Liver (tissue), 8 donors: ENCODE measurements at regions not wholly inside any gene's neighbourhood (a gene's known extent, or its start where the extent isn't known, plus 50 kb on each side); places are given as distances from the start of the nearest gene placed in this dataset.

Source experiments
- DNase-seq: peaks from one replicate; pipeline ENCODE4 v3.0.0-alpha.2; 2017; ENCODE audit warnings: low spot score
- H3K27ac ChIP-seq, 2 donors: one replicate each; pipeline ENCODE4 v1.7.0; 2013; ENCODE audit warnings: inconsistent platforms in 2 of 2, low read length in 2 of 2, control low read depth in 1 of 2, low read depth in 1 of 2, mild to moderate bottlenecking in 1 of 2
- H3K27me3 ChIP-seq, 4 donors: one replicate each; pipeline versions ENCODE4 v1.6.1 to v1.7.0; 2013; ENCODE audit warnings: low read length in 3 of 4, inconsistent platforms in 1 of 4, mild to moderate bottlenecking in 1 of 4, moderate library complexity in 1 of 4; ENCODE audit not compliant: control insufficient read depth in 4 of 4, insufficient read depth in 4 of 4
- H3K36me3 ChIP-seq, 4 donors: one replicate each; pipeline versions ENCODE4 v1.6.1 to v1.7.0; 2013; ENCODE audit warnings: low read length in 3 of 4, mild to moderate bottlenecking in 3 of 4, low read depth in 1 of 4, moderate library complexity in 1 of 4; ENCODE audit not compliant: control insufficient read depth in 4 of 4, insufficient read depth in 3 of 4
- H3K4me1 ChIP-seq, 4 donors: one replicate each; pipeline versions ENCODE4 v1.6.1 to v1.7.0; 2013; ENCODE audit warnings: low read length in 3 of 4, mild to moderate bottlenecking in 3 of 4, moderate library complexity in 1 of 4; ENCODE audit not compliant: control insufficient read depth in 4 of 4, insufficient read depth in 4 of 4
- H3K4me3 ChIP-seq, 3 donors: one replicate each; pipeline versions ENCODE4 v1.6.1 to v1.7.0; 2013; ENCODE audit warnings: low read length in 3 of 3, control low read depth in 1 of 3, low read depth in 1 of 3, mild to moderate bottlenecking in 1 of 3
- H3K9ac ChIP-seq, 2 donors: one replicate each; pipeline ENCODE4 v1.7.0; 2013; ENCODE audit warnings: low read length in 2 of 2, mild to moderate bottlenecking in 2 of 2, moderate library complexity in 2 of 2, control low read depth in 1 of 2, low read depth in 1 of 2
- H3K9me3 ChIP-seq, 4 donors: one replicate each; pipeline versions ENCODE4 v1.6.1 to v1.7.0; 2013; ENCODE audit warnings: low read length in 3 of 4; ENCODE audit not compliant: control insufficient read depth in 4 of 4
- EGR1 ChIP-seq, 2 donors: IDR thresholded peaks; 2 replicates each; pipeline ENCODE4 v1.6.1; 2016 to 2018; ENCODE audit warnings: antibody characterized with exemption in 2 of 2, low read depth in 2 of 2
- FOXA1 ChIP-seq: IDR thresholded peaks from 2 replicates; pipeline ENCODE4 v1.6.1; 2016; ENCODE audit warnings: antibody characterized with exemption
- FOXA2 ChIP-seq: IDR thresholded peaks from 2 replicates; pipeline ENCODE4 v1.6.1; 2016; ENCODE audit warnings: antibody characterized with exemption
- GABPA ChIP-seq, 2 donors: IDR thresholded peaks in 1 of 2; conservative IDR thresholded peaks in 1 of 2; 2 replicates each; pipeline ENCODE4 v1.6.1; 2016; ENCODE audit warnings: antibody characterized with exemption in 2 of 2, mild to moderate bottlenecking in 1 of 2, moderate library complexity in 1 of 2
- HNF4A ChIP-seq, 2 donors: conservative IDR thresholded peaks; 2 replicates each; pipeline ENCODE4 v1.6.1; 2016; ENCODE audit warnings: antibody characterized with exemption in 2 of 2, mild to moderate bottlenecking in 2 of 2
- HNF4G ChIP-seq: IDR thresholded peaks from 2 replicates; pipeline ENCODE4 v1.6.1; 2016; ENCODE audit warnings: antibody characterized with exemption
- JUND ChIP-seq, 2 donors: IDR thresholded peaks; 2 replicates each; pipeline ENCODE4 v1.6.1; 2016; ENCODE audit warnings: antibody characterized with exemption in 2 of 2
- NR2F2 ChIP-seq: IDR thresholded peaks from 2 replicates; pipeline ENCODE4 v1.6.1; 2016; ENCODE audit warnings: antibody characterized with exemption
- RXRA ChIP-seq, 2 donors: IDR thresholded peaks; 2 replicates each; pipeline ENCODE4 v1.6.1; 2017 to 2018; ENCODE audit warnings: antibody characterized with exemption in 2 of 2, mild to moderate bottlenecking in 1 of 2
- SP1 ChIP-seq: IDR thresholded peaks from 2 replicates; pipeline ENCODE4 v1.6.1; 2018; ENCODE audit warnings: antibody characterized with exemption, mild to moderate bottlenecking
- TAF1 ChIP-seq: conservative IDR thresholded peaks from 2 replicates; pipeline ENCODE4 v1.6.1; 2016; ENCODE audit warnings: antibody characterized with exemption, mild to moderate bottlenecking
- YY1 ChIP-seq: IDR thresholded peaks from 2 replicates; pipeline ENCODE4 v1.6.1; 2016; ENCODE audit warnings: antibody characterized with exemption, mild to moderate bottlenecking
- WGBS: extraction: QIAGEN DNeasy Blood & Tissue Kit; methylation state at CpG from one replicate; pipeline ENCODE4 v1.1.7; 2013; 5-methylcytosine and 5-hydroxymethylcytosine counted together
- TF ChIP-seq, protein P1 (sequence below): IDR thresholded peaks from 2 replicates; pipeline ENCODE4 v1.6.1; 2016; ENCODE audit warnings: antibody characterized with exemption, mild to moderate bottlenecking
- TF ChIP-seq, protein P2 (sequence below): IDR thresholded peaks from 2 replicates; pipeline ENCODE4 v1.6.1; 2016; ENCODE audit warnings: antibody characterized with exemption
- TF ChIP-seq, protein P3 (sequence below): IDR thresholded peaks from 2 replicates; pipeline ENCODE4 v1.6.1; 2016; ENCODE audit warnings: antibody characterized with exemption
- TF ChIP-seq, protein P4 (sequence below): IDR thresholded peaks from 2 replicates; pipeline ENCODE4 v1.6.1; 2016; ENCODE audit warnings: antibody characterized with exemption
- TF ChIP-seq, protein P5 (sequence below): fragments of 150-350 bp; IDR thresholded peaks from 2 replicates; pipeline ENCODE4 v1.5.1; 2017; ENCODE audit warnings: improper control_type of control experiment, low read depth, low read length; ENCODE audit not compliant: missing input control
- donor health status: healthy.
- donor health status: healthy.
- donor health status: healthy.
- donor health status: healthy.
- donor health status: healthy.

DNA sequence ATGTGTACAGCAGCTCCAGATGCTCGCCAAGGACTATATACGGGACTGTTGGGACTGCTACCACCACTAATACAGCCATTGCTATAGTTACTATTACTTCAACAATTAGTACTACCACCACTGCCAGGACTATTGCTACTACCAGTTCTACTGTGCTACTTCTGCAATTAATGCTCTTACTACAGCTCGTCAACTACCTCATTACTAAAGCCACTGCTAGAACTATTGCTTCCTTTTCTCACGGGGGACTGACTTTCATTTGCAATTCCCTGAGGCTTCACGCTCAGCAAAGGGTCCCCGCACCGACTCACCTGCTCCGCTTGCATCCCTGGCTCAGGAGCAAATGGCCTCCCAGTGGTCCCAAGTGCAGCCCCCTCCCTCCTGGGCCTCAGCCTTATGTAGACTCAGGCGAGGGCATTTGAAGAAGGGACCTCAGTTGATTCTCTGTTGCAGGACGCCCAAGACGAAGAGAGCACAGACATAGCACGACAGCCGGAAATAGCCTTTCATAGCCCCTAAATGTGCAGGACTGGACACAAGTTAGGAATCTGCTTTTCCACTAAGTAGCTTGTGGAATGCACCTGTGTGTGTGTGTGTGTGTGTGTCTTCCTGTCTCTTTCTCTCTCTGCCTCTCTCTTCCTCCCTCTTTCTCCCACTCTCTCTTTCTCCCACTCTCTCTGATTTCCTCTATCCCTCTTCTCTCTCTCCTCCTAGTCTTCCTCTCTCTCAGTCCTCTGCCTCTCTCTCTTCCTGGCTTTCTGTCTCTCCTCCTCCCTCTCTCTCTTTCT lies 294.8 kb downstream of the ASMT start:
- Histone ChIP-seq H3K9me3 (peaks cover 0 to 4% (median under 1%) of the 10 kb centered on the region in 4 donors), H3K4me3 (no peak overlapping the region), H3K4me1 (no peaks in the 10 kb centered on the region), H3K27me3 (peaks cover 0 to 3% (median 0%) of the 10 kb centered on the region in 4 donors), H3K27ac (no peak overlapping the region), H3K36me3 (no peaks in the 10 kb centered on the region), H3K9ac (no peak overlapping the region)
- no peak for DNase-seq
- TF ChIP-seq, protein P1, sequence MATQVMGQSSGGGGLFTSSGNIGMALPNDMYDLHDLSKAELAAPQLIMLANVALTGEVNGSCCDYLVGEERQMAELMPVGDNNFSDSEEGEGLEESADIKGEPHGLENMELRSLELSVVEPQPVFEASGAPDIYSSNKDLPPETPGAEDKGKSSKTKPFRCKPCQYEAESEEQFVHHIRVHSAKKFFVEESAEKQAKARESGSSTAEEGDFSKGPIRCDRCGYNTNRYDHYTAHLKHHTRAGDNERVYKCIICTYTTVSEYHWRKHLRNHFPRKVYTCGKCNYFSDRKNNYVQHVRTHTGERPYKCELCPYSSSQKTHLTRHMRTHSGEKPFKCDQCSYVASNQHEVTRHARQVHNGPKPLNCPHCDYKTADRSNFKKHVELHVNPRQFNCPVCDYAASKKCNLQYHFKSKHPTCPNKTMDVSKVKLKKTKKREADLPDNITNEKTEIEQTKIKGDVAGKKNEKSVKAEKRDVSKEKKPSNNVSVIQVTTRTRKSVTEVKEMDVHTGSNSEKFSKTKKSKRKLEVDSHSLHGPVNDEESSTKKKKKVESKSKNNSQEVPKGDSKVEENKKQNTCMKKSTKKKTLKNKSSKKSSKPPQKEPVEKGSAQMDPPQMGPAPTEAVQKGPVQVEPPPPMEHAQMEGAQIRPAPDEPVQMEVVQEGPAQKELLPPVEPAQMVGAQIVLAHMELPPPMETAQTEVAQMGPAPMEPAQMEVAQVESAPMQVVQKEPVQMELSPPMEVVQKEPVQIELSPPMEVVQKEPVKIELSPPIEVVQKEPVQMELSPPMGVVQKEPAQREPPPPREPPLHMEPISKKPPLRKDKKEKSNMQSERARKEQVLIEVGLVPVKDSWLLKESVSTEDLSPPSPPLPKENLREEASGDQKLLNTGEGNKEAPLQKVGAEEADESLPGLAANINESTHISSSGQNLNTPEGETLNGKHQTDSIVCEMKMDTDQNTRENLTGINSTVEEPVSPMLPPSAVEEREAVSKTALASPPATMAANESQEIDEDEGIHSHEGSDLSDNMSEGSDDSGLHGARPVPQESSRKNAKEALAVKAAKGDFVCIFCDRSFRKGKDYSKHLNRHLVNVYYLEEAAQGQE = no peak
- TF ChIP-seq FOXA2 = no peak
- TF ChIP-seq, protein P2, sequence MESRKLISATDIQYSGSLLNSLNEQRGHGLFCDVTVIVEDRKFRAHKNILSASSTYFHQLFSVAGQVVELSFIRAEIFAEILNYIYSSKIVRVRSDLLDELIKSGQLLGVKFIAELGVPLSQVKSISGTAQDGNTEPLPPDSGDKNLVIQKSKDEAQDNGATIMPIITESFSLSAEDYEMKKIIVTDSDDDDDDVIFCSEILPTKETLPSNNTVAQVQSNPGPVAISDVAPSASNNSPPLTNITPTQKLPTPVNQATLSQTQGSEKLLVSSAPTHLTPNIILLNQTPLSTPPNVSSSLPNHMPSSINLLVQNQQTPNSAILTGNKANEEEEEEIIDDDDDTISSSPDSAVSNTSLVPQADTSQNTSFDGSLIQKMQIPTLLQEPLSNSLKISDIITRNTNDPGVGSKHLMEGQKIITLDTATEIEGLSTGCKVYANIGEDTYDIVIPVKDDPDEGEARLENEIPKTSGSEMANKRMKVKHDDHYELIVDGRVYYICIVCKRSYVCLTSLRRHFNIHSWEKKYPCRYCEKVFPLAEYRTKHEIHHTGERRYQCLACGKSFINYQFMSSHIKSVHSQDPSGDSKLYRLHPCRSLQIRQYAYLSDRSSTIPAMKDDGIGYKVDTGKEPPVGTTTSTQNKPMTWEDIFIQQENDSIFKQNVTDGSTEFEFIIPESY = no peak
- no peak for TF ChIP-seq JUND (IDR thresholded peaks at IDR 0.05)
- no peak for TF ChIP-seq NR2F2
- no peak for TF ChIP-seq EGR1 (IDR thresholded peaks at IDR 0.05; ENCODE audit: low read depth in 2 of 2)
- TF ChIP-seq, protein P3, sequence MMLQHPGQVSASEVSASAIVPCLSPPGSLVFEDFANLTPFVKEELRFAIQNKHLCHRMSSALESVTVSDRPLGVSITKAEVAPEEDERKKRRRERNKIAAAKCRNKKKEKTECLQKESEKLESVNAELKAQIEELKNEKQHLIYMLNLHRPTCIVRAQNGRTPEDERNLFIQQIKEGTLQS = no peak
- no peak for TF ChIP-seq GABPA (IDR thresholded peaks at IDR 0.05 in 1 of 2, conservative IDR thresholded peaks at IDR 0.05 in 1 of 2)
- TF ChIP-seq HNF4A (conservative IDR thresholded peaks at IDR 0.05) = no peak
- TF ChIP-seq, protein P4, sequence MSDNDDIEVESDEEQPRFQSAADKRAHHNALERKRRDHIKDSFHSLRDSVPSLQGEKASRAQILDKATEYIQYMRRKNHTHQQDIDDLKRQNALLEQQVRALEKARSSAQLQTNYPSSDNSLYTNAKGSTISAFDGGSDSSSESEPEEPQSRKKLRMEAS = no peak
- TF ChIP-seq SP1 = no peak
- no peak for TF ChIP-seq TAF1
- TF ChIP-seq, protein P5, sequence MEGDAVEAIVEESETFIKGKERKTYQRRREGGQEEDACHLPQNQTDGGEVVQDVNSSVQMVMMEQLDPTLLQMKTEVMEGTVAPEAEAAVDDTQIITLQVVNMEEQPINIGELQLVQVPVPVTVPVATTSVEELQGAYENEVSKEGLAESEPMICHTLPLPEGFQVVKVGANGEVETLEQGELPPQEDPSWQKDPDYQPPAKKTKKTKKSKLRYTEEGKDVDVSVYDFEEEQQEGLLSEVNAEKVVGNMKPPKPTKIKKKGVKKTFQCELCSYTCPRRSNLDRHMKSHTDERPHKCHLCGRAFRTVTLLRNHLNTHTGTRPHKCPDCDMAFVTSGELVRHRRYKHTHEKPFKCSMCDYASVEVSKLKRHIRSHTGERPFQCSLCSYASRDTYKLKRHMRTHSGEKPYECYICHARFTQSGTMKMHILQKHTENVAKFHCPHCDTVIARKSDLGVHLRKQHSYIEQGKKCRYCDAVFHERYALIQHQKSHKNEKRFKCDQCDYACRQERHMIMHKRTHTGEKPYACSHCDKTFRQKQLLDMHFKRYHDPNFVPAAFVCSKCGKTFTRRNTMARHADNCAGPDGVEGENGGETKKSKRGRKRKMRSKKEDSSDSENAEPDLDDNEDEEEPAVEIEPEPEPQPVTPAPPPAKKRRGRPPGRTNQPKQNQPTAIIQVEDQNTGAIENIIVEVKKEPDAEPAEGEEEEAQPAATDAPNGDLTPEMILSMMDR = no peak
- TF ChIP-seq YY1 = no peak
- 53% methylated on average over 13 of the region's 13 CpGs for WGBS

DNA sequence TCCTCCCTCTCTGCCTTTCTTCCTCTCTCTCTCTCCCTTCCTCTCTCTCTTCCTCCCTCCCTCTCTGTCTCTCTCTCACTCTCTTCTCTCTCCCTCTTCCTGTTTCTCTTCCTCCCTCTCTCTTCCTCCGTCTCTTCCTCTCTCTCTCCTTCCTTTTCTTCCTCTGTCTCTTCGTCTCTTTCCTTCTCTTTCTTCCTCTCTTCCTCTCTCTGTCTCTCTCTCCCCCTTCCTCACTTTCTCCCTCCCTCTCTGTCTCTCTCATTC lies 295.3 kb downstream of the ASMT start:
- Histone ChIP-seq H3K9me3 (peaks cover 0 to 4% (median under 1%) of the 10 kb centered on the region in 4 donors), H3K27me3 (peaks cover 0 to 3% (median 0%) of the 10 kb centered on the region in 4 donors), H3K4me1 (no peaks in the 10 kb centered on the region), H3K36me3 (no peaks in the 10 kb centered on the region), H3K4me3 (no peak overlapping the region), H3K27ac (no peak overlapping the region), H3K9ac (no peak overlapping the region)
- 61% methylated on average over 2 of the region's 2 CpGs for WGBS
- no peak for DNase-seq
- TF ChIP-seq SP1 (no peak), EGR1 (IDR thresholded peaks at IDR 0.05; ENCODE audit: low read depth in 2 of 2) (no peak), FOXA1 (no peak), JUND (IDR thresholded peaks at IDR 0.05) (no peak), HNF4G (no peak), FOXA2 (no peak), TAF1 (no peak), YY1 (no peak), GABPA (IDR thresholded peaks at IDR 0.05 in 1 of 2, conservative IDR thresholded peaks at IDR 0.05 in 1 of 2) (no peak), HNF4A (conservative IDR thresholded peaks at IDR 0.05) (no peak), RXRA (IDR thresholded peaks at IDR 0.05) (no peak)
- TF ChIP-seq, protein P4 = no peak
- TF ChIP-seq, protein P5 = no peak
- TF ChIP-seq, protein P3 = no peak
